ENCODE measurements at regions not wholly inside any gene's neighbourhood (a gene's known extent, or its start where the extent isn't known, plus 50 kb on each side); places are given as distances from the start of the nearest gene placed in this dataset.

DNA sequence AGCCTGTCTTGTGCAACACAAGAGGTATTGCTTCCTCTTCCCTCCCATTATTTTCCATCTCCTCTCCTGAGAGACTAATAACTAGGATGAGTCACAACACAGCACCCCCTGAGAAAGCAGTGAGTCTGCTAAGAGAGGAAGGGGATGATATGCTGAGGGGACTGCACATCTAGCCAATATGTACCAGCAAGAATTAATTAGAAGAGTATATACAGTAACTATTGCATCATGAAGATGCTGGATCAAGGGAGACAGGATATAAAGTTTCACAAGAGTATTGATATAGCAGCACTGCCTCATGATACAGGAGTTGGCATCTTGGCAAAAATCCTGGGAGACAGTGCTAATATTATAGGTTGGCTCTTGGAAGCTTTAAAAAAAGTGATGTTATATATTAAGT is 289.9 kb upstream of the RBMS1 start:
- TF ChIP-seq, protein P1, sequence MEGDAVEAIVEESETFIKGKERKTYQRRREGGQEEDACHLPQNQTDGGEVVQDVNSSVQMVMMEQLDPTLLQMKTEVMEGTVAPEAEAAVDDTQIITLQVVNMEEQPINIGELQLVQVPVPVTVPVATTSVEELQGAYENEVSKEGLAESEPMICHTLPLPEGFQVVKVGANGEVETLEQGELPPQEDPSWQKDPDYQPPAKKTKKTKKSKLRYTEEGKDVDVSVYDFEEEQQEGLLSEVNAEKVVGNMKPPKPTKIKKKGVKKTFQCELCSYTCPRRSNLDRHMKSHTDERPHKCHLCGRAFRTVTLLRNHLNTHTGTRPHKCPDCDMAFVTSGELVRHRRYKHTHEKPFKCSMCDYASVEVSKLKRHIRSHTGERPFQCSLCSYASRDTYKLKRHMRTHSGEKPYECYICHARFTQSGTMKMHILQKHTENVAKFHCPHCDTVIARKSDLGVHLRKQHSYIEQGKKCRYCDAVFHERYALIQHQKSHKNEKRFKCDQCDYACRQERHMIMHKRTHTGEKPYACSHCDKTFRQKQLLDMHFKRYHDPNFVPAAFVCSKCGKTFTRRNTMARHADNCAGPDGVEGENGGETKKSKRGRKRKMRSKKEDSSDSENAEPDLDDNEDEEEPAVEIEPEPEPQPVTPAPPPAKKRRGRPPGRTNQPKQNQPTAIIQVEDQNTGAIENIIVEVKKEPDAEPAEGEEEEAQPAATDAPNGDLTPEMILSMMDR (IDR thresholded peaks at IDR 0.05; ENCODE audit: partially characterized antibody, unreplicated experiment), result no peak
- Mint-ChIP-seq H3K4me1 (ENCODE audit: low read depth, unreplicated experiment) (no peaks in the 10 kb centered on the region), H3K27ac (ENCODE audit: unreplicated experiment) (no peak overlapping the region), H3K9me3 (ENCODE audit: unreplicated experiment) (no peaks in the 10 kb centered on the region), H3K27me3 (ENCODE audit: unreplicated experiment) (peaks cover 2% of the 10 kb centered on the region), H3K36me3 (ENCODE audit: unreplicated experiment) (peaks cover 4% of the 10 kb centered on the region), H3K4me3 (ENCODE audit: unreplicated experiment) (no peak overlapping the region)
- DNase-seq, result no peak

DNA sequence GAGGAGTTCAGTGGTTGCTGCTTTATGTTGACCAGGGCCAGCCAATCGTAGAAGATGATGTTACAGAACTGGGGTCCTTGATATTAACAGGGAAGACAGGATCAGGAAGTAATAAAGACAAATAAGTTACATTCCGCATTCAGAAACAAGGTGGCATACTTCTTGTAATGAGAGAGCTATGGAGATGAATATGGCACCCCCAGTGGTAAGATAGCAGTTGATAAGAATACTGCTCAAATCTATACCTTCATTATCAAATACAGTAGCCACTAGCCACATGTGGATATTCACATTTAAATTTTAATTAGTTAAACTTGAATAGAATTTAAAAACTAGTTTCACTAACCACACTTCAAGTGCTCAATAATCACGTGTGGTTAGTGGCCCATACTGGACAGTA is 290.4 kb upstream of the RBMS1 start:
- no peaks in the 10 kb centered on the region for H3K4me1 Mint-ChIP-seq (ENCODE audit: low read depth, unreplicated experiment)
- H3K36me3 Mint-ChIP-seq (ENCODE audit: unreplicated experiment), result no peaks in the 10 kb centered on the region
- no peaks in the 10 kb centered on the region for H3K9me3 Mint-ChIP-seq (ENCODE audit: unreplicated experiment)
- no peaks in the 10 kb centered on the region for H3K27me3 Mint-ChIP-seq (ENCODE audit: unreplicated experiment)
- no peak for DNase-seq
- no peak overlapping the region for H3K27ac Mint-ChIP-seq (ENCODE audit: unreplicated experiment)
- TF ChIP-seq, protein P1 (IDR thresholded peaks at IDR 0.05; ENCODE audit: partially characterized antibody, unreplicated experiment), result no peak
- H3K4me3 Mint-ChIP-seq (ENCODE audit: unreplicated experiment), result no peak overlapping the region

DNA sequence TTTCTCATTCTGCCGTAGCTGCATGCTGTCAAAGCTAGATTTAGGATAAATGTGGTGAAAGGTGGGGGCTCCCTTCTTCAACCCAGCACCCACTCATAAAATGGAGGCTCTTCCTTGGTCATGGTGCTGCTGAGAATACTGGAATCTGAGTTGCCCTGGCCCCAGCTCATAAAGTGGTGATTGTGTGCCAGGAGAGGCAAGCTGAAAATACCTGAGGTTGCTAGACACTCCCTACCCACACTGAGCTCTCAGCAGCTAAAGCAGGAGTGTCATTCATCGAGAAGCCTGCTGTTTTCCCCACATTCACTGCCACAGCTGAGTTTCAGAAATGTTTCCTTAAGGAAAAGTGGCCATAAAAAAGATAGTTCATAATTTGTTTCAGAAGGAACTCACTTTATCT is 297.1 kb upstream of the RBMS1 start:
- TF ChIP-seq, protein P1 (IDR thresholded peaks at IDR 0.05; ENCODE audit: partially characterized antibody, unreplicated experiment), result no peak

DNA sequence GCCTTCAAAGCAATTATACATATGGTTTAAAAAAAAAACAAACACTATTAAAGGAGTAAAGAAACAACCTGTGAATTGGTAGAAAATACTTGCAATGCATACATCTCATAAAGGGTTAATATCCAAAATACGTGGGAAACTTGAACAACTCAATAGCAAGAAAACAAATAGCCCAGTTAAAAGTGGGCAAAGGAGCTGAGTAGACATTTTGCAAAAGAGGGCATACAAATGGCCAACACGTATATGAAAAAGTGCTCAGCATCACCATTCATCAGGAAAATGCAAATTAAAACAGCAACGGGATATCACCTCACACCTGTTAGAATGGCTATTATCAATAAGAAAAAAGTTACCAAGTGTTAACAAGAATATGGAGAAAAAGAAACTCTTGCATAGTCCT is 298.3 kb upstream of the RBMS1 start:
- Mint-ChIP-seq H3K4me1 (ENCODE audit: low read depth, unreplicated experiment) (no peaks in the 10 kb centered on the region), H3K36me3 (ENCODE audit: unreplicated experiment) (no peaks in the 10 kb centered on the region), H3K9me3 (ENCODE audit: unreplicated experiment) (no peaks in the 10 kb centered on the region), H3K27ac (ENCODE audit: unreplicated experiment) (no peak overlapping the region), H3K27me3 (ENCODE audit: unreplicated experiment) (peaks cover 2% of the 10 kb centered on the region), H3K4me3 (ENCODE audit: unreplicated experiment) (no peak overlapping the region)
- TF ChIP-seq, protein P1 (IDR thresholded peaks at IDR 0.05; ENCODE audit: partially characterized antibody, unreplicated experiment), result no peak
- DNase-seq, result no peak

More for the DNA sequence above, 297.1 kb upstream of the RBMS1 start:
- peaks cover 2% of the 10 kb centered on the region for H3K27me3 Mint-ChIP-seq (ENCODE audit: unreplicated experiment)
- no peak for DNase-seq
- no peak overlapping the region for H3K27ac Mint-ChIP-seq (ENCODE audit: unreplicated experiment)
- H3K4me1 Mint-ChIP-seq (ENCODE audit: low read depth, unreplicated experiment), result no peaks in the 10 kb centered on the region
- H3K9me3 Mint-ChIP-seq (ENCODE audit: unreplicated experiment), result no peaks in the 10 kb centered on the region
- H3K36me3 Mint-ChIP-seq (ENCODE audit: unreplicated experiment), result no peaks in the 10 kb centered on the region
- no peak overlapping the region for H3K4me3 Mint-ChIP-seq (ENCODE audit: unreplicated experiment)

DNA sequence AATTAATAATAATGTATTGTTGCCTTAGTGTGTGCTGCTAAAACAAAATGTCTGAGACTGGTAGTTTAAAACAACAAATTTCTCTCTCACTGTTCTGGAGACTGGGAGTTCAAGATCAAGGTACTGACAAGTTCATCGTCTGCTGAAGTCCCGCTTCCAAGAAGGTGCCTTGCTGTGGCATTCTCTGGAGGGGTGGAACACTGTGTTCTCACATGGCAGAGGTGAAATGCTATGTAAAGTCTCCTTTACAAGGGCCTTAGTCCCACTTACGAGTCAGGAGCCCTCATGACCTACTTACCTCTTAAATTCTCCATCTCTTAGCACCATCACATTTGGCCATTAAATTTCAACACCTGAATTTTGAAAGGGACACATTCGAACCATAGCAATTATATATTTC is 299.2 kb upstream of the RBMS1 start:
- H3K4me1 Mint-ChIP-seq (ENCODE audit: low read depth, unreplicated experiment), result no peaks in the 10 kb centered on the region
- H3K36me3 Mint-ChIP-seq (ENCODE audit: unreplicated experiment), result peaks cover 4% of the 10 kb centered on the region
- peaks cover 2% of the 10 kb centered on the region for H3K27me3 Mint-ChIP-seq (ENCODE audit: unreplicated experiment)
- TF ChIP-seq, protein P1 (IDR thresholded peaks at IDR 0.05; ENCODE audit: partially characterized antibody, unreplicated experiment), result no peak
- H3K27ac Mint-ChIP-seq (ENCODE audit: unreplicated experiment), result no peak overlapping the region
- no peak overlapping the region for H3K4me3 Mint-ChIP-seq (ENCODE audit: unreplicated experiment)
- H3K9me3 Mint-ChIP-seq (ENCODE audit: unreplicated experiment), result peaks cover 1% of the 10 kb centered on the region
- DNase-seq, result no peak

Measured in glutamatergic neuron (in vitro differentiated cells).